ENCODE measurements at regions not wholly inside any gene's neighbourhood (a gene's known extent, or its start where the extent isn't known, plus 50 kb on each side); places are given as distances from the start of the nearest gene placed in this dataset.

- Histone ChIP-seq H3K9me3 (ENCODE audit: control insufficient read depth in 4 of 4, insufficient read depth in 3 of 4, low read length in 3 of 4) (no peaks in the 10 kb centered on the region), H3K4me1 (ENCODE audit: control insufficient read depth in 5 of 5, insufficient read depth in 5 of 5, low read length in 5 of 5) (peaks cover 0 to 2% (median 0%) of the 10 kb centered on the region in 5 donors), H3K36me3 (ENCODE audit: control insufficient read depth in 4 of 4, insufficient read depth in 4 of 4, low read length in 4 of 4) (no peaks in the 10 kb centered on the region), H3K27me3 (ENCODE audit: control insufficient read depth in 3 of 3, insufficient read depth in 3 of 3, low read length in 2 of 3) (no peaks in the 10 kb centered on the region), H3K27ac (ENCODE audit: low read depth in 1 of 2, low read length in 1 of 2) (no peak overlapping the region), H3K9ac (ENCODE audit: insufficient read depth in 1 of 2, low read length in 2 of 2) (no peak overlapping the region), H3K4me3 (no peak overlapping the region)
- ATAC-seq (ENCODE audit: insufficient read depth, low FRiP score) (no peak), DNase-seq (no peak)
- 56 to 80% methylated on average over 2 of the region's 2 CpGs for WGBS, 2 donors
- no peak for TF ChIP-seq CTCF (IDR thresholded peaks at IDR 0.05; ENCODE audit: control extremely low read depth, extremely low read depth)
These were observed 219.5 kb upstream of the TANK start for GRCh38 chr2:160940699-160941098.

GRCh38 chr2:160941290-160941846 lies 218.9 kb upstream of the TANK start:
- TF ChIP-seq CTCF (IDR thresholded peaks at IDR 0.05; ENCODE audit: control extremely low read depth, extremely low read depth): no peak
- no peak overlapping the region for H3K9ac ChIP-seq (ENCODE audit: insufficient read depth in 1 of 2, low read length in 2 of 2)
- H3K4me3 ChIP-seq: no peak overlapping the region
- 79 to 81% methylated on average over 1 of the region's 1 CpG for WGBS, 2 donors
- no peaks in the 10 kb centered on the region for H3K36me3 ChIP-seq (ENCODE audit: control insufficient read depth in 4 of 4, insufficient read depth in 4 of 4, low read length in 4 of 4)
- H3K4me1 ChIP-seq (ENCODE audit: control insufficient read depth in 5 of 5, insufficient read depth in 5 of 5, low read length in 5 of 5): peaks cover 0 to 2% (median 0%) of the 10 kb centered on the region in 5 donors
- no peaks in the 10 kb centered on the region for H3K9me3 ChIP-seq (ENCODE audit: control insufficient read depth in 4 of 4, insufficient read depth in 3 of 4, low read length in 3 of 4)
- no peaks in the 10 kb centered on the region for H3K27me3 ChIP-seq (ENCODE audit: control insufficient read depth in 3 of 3, insufficient read depth in 3 of 3, low read length in 2 of 3)
- no peak overlapping the region for H3K27ac ChIP-seq (ENCODE audit: low read depth in 1 of 2, low read length in 1 of 2)
- ATAC-seq (ENCODE audit: insufficient read depth, low FRiP score) (no peak), DNase-seq (no peak)

GRCh38 chr2:160942476-160943142 lies 217.6 kb upstream of the TANK start:
- H3K9me3 ChIP-seq (ENCODE audit: control insufficient read depth in 4 of 4, insufficient read depth in 3 of 4, low read length in 3 of 4): no peaks in the 10 kb centered on the region
- DNase-seq (peak in 1 of 3 donors; percentile 42), ATAC-seq (ENCODE audit: insufficient read depth, low FRiP score) (no peak)
- no peak for TF ChIP-seq CTCF (IDR thresholded peaks at IDR 0.05; ENCODE audit: control extremely low read depth, extremely low read depth)
- WGBS, 2 donors: 83 to 85% methylated on average over 10 of the region's 10 CpGs
- H3K27me3 ChIP-seq (ENCODE audit: control insufficient read depth in 3 of 3, insufficient read depth in 3 of 3, low read length in 2 of 3): no peaks in the 10 kb centered on the region
- H3K4me1 ChIP-seq (ENCODE audit: control insufficient read depth in 5 of 5, insufficient read depth in 5 of 5, low read length in 5 of 5): peaks cover 0 to 2% (median 0%) of the 10 kb centered on the region in 5 donors
- H3K4me3 ChIP-seq: no peak overlapping the region
- H3K27ac ChIP-seq (ENCODE audit: low read depth in 1 of 2, low read length in 1 of 2): no peak overlapping the region
- no peaks in the 10 kb centered on the region for H3K36me3 ChIP-seq (ENCODE audit: control insufficient read depth in 4 of 4, insufficient read depth in 4 of 4, low read length in 4 of 4)
- H3K9ac ChIP-seq (ENCODE audit: insufficient read depth in 1 of 2, low read length in 2 of 2): no peak overlapping the region
